Natural killer cell (primary cell): ENCODE measurements at regions not wholly inside any gene's neighbourhood (a gene's known extent, or its start where the extent isn't known, plus 50 kb on each side); places are given as distances from the start of the nearest gene placed in this dataset.

Experiments used
- ATAC-seq, 3 donors: fragments of 150-1000 bp in 2 of 3; fragments of 200-7000 bp in 1 of 3; cut with Tn5 transposase; 1 replicate in 1 of 3; 2 replicates in 2 of 3; pipeline ENCODE4 v1.10.0; 2021; ENCODE audit warnings: mild to moderate bottlenecking in 2 of 3, moderate library complexity in 2 of 3
- DNase-seq, 2 donors: peaks; one replicate each; pipeline versions ENCODE4 v3.0.0 to v3.0.0-alpha.2; 2013 to 2021; ENCODE audit warnings: mixed read lengths in 1 of 2
- H3K27ac ChIP-seq: one replicate; pipeline ENCODE4 v1.5.1; 2013; ENCODE audit warnings: mild to moderate bottlenecking, low read length
- H3K27me3 ChIP-seq: one replicate; pipeline ENCODE4 v1.6.1; 2013; ENCODE audit warnings: low read length; ENCODE audit not compliant: control insufficient read depth, insufficient read depth
- H3K36me3 ChIP-seq: one replicate; pipeline ENCODE4 v1.6.1; 2013; ENCODE audit warnings: low read length; ENCODE audit not compliant: control insufficient read depth, insufficient read depth
- H3K4me1 ChIP-seq: one replicate; pipeline ENCODE4 v1.6.1; 2013; ENCODE audit warnings: low read length; ENCODE audit not compliant: control insufficient read depth, insufficient read depth
- H3K4me3 ChIP-seq: one replicate; pipeline ENCODE4 v1.5.1; 2013; ENCODE audit warnings: low read length
- H3K9me3 ChIP-seq: one replicate; pipeline ENCODE4 v1.6.1; 2013; ENCODE audit warnings: low read length; ENCODE audit not compliant: control insufficient read depth, insufficient read depth
- H3K27ac Mint-ChIP-seq, 2 donors: one replicate each; pipeline ENCODE4 v1.8.0; 2022; ENCODE audit warnings: mild to moderate bottlenecking in 2 of 2, mixed read lengths in 2 of 2, moderate library complexity in 1 of 2
- H3K27me3 Mint-ChIP-seq, 2 donors: one replicate each; pipeline ENCODE4 v1.8.0; 2022; ENCODE audit warnings: low read depth in 2 of 2, mixed read lengths in 2 of 2
- H3K36me3 Mint-ChIP-seq: one replicate; pipeline ENCODE4 v1.8.0; 2022; ENCODE audit warnings: mixed read lengths
- H3K4me1 Mint-ChIP-seq, 2 donors: one replicate each; pipeline ENCODE4 v1.8.0; 2022; ENCODE audit warnings: mixed read lengths in 2 of 2
- H3K4me3 Mint-ChIP-seq: one replicate; pipeline ENCODE4 v1.8.0; 2022; ENCODE audit warnings: mild to moderate bottlenecking, moderate library complexity, mixed read lengths
- H3K9me3 Mint-ChIP-seq, 2 donors: one replicate each; pipeline ENCODE4 v1.8.0; 2022; ENCODE audit warnings: mixed read lengths in 2 of 2
- CTCF ChIP-seq: fragments of 200-600 bp; IDR thresholded peaks from one replicate; pipeline ENCODE4 v1.8.0; 2022; ENCODE audit warnings: antibody characterized with exemption
- WGBS: methylation state at CpG from one replicate; pipeline ENCODE4 v1.1.7; 2013; ENCODE audit warnings: missing lambda C conversion rate; ENCODE audit not compliant: insufficient coverage; 5-methylcytosine and 5-hydroxymethylcytosine counted together
- intact Hi-C: fragments of 100-400 bp; cut with micrococcal nuclease; formaldehyde crosslinking; loops from one replicate; pipeline ENCODE4 v1.14.2; 2022

GRCh38 chr11:80587906-80588305 is 1147.1 kb upstream of the TENM4 start:
- H3K4me1 ChIP-seq: no peaks in the 10 kb centered on the region
- Mint-ChIP-seq H3K4me3 (no peak overlapping the region), H3K4me1 (no peaks in the 10 kb centered on the region), H3K27ac (no peak overlapping the region), H3K27me3 (no peaks in the 10 kb centered on the region), H3K36me3 (peaks cover 6% of the 10 kb centered on the region), H3K9me3 (peaks cover 10 to 14% of the 10 kb centered on the region in 2 donors)
- ATAC-seq (no peak), DNase-seq (no peak)
- no peak overlapping the region for H3K4me3 ChIP-seq
- no peaks in the 10 kb centered on the region for H3K27me3 ChIP-seq
- H3K36me3 ChIP-seq: no peaks in the 10 kb centered on the region
- 76% methylated on average over 2 of the region's 2 CpGs for WGBS
- H3K9me3 ChIP-seq: no peaks in the 10 kb centered on the region
- TF ChIP-seq CTCF: no peak
- intact Hi-C loops: no loop called here
- no peak overlapping the region for H3K27ac ChIP-seq

- peaks cover 3% of the 10 kb centered on the region for H3K9me3 ChIP-seq
- Mint-ChIP-seq H3K27me3 (no peaks in the 10 kb centered on the region), H3K27ac (no peak overlapping the region), H3K4me1 (no peaks in the 10 kb centered on the region), H3K9me3 (peaks cover 6 to 11% of the 10 kb centered on the region in 2 donors), H3K36me3 (no peaks in the 10 kb centered on the region), H3K4me3 (no peak overlapping the region)
- intact Hi-C loops: no loop called here
- no peak overlapping the region for H3K4me3 ChIP-seq
- no peak for TF ChIP-seq CTCF
- no peak for ATAC-seq
- no peaks in the 10 kb centered on the region for H3K36me3 ChIP-seq
- H3K27me3 ChIP-seq: no peaks in the 10 kb centered on the region
- 75% methylated on average over 1 of the region's 1 CpG for WGBS
- H3K27ac ChIP-seq: no peak overlapping the region
- no peaks in the 10 kb centered on the region for H3K4me1 ChIP-seq
- no peak for DNase-seq
Measured at GRCh38 chr11:80586464-80586863, 1145.6 kb upstream of the TENM4 start.

GRCh38 chr11:80584661-80585060 is 1143.8 kb upstream of the TENM4 start:
- 83% methylated on average over 3 of the region's 3 CpGs for WGBS
- TF ChIP-seq CTCF: no peak
- H3K27ac Mint-ChIP-seq: no peak overlapping the region

GRCh38 chr11:80569832-80570231 is 1129.0 kb upstream of the TENM4 start:
- H3K27me3 Mint-ChIP-seq: no peaks in the 10 kb centered on the region
- no peak overlapping the region for H3K27ac Mint-ChIP-seq
- 100% methylated on average over 2 of the region's 2 CpGs for WGBS
- H3K9me3 Mint-ChIP-seq: peaks cover 9 to 13% of the 10 kb centered on the region in 2 donors
- H3K4me1 ChIP-seq: no peaks in the 10 kb centered on the region
- peaks cover 9% of the 10 kb centered on the region for H3K36me3 Mint-ChIP-seq
- H3K4me1 Mint-ChIP-seq: no peaks in the 10 kb centered on the region
- H3K9me3 ChIP-seq: peaks cover 3% of the 10 kb centered on the region
- no peak overlapping the region for H3K27ac ChIP-seq
- ATAC-seq (no peak), DNase-seq (no peak)
- no peak for TF ChIP-seq CTCF
- no peaks in the 10 kb centered on the region for H3K27me3 ChIP-seq
- H3K36me3 ChIP-seq: no peaks in the 10 kb centered on the region
- no peak overlapping the region for H3K4me3 Mint-ChIP-seq
- no peak overlapping the region for H3K4me3 ChIP-seq
- intact Hi-C loops: no loop called here

More at GRCh38 chr11:80584661-80585060, 1143.8 kb upstream of the TENM4 start:
- Mint-ChIP-seq H3K4me1 (no peaks in the 10 kb centered on the region), H3K27me3 (no peaks in the 10 kb centered on the region), H3K4me3 (no peak overlapping the region), H3K36me3 (no peaks in the 10 kb centered on the region), H3K9me3 (peaks cover 8 to 12% of the 10 kb centered on the region in 2 donors)
- Histone ChIP-seq H3K36me3 (no peaks in the 10 kb centered on the region), H3K4me3 (no peak overlapping the region), H3K27me3 (no peaks in the 10 kb centered on the region), H3K27ac (no peak overlapping the region), H3K4me1 (no peaks in the 10 kb centered on the region), H3K9me3 (peaks cover 3% of the 10 kb centered on the region)
- no peak for DNase-seq
- ATAC-seq: no peak
- intact Hi-C loops: no loop called here
